ENCODE measurements at regions not wholly inside any gene's neighbourhood (a gene's known extent, or its start where the extent isn't known, plus 50 kb on each side); places are given as distances from the start of the nearest gene placed in this dataset.

DNA sequence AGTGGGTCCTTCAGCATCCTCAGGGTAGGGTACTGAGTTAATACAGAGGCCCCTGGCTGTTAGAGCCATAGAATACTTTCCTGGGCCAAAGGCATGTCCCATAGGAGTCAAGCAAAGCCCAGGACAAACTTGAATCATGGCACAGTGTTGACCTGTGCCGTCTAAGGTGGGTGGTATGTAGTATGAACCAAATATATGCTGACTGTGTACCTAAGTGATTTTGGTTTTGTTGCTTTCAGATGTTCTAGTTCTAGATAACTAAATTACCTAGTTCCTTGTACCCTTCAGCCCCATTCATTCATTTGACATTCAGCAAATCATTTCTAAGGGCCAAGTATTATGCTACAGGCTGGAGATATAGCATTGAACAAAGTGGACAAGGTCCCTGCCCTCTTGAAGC is 61.3 kb upstream of the GPRC5B start:
- TF ChIP-seq CTCF (IDR thresholded peaks at IDR 0.05), result no peak
- TF ChIP-seq POLR2AphosphoS5 (IDR thresholded peaks at IDR 0.05), result no peak
- no peak for TF ChIP-seq POLR2A (IDR thresholded peaks at IDR 0.05; ENCODE audit: low read depth)

Measured in esophagus muscularis mucosa (tissue), 3 donors.